Stomach (tissue), 8 donors: ENCODE measurements at regions not wholly inside any gene's neighbourhood (a gene's known extent, or its start where the extent isn't known, plus 50 kb on each side); places are given as distances from the start of the nearest gene placed in this dataset.

ENCODE experiments used
- DNase-seq, 2 donors: peaks; one replicate each; pipeline versions ENCODE4 v3.0.0 to v3.0.0-alpha.2; 2013 to 2019
- H3K27ac ChIP-seq, 5 donors: fragments of 200-600 bp in 4 of 5; sonication (generic) in 4 of 5; one replicate each; pipeline ENCODE4 v1.5.1; 2013 to 2019; ENCODE audit warnings: mild to moderate bottlenecking in 1 of 5, moderate library complexity in 1 of 5
- H3K27me3 ChIP-seq, 3 donors: fragments of 200-600 bp; sonication (generic); one replicate each; pipeline ENCODE4 v1.5.1; 2017 to 2019; ENCODE audit warnings: mixed run types in 1 of 3
- H3K36me3 ChIP-seq, 4 donors: fragments of 200-600 bp; sonication (generic); 1 replicate in 3 of 4; 2 replicates in 1 of 4; pipeline ENCODE4 v1.5.1; 2016 to 2019
- H3K4me1 ChIP-seq, 4 donors: fragments of 200-600 bp; sonication (generic); one replicate each; pipeline ENCODE4 v1.5.1; 2016 to 2019
- H3K4me3 ChIP-seq, 4 donors: fragments of 200-600 bp; sonication (generic) in 3 of 4; one replicate each; pipeline ENCODE4 v1.5.1; 2016 to 2019; ENCODE audit warnings: mild to moderate bottlenecking in 1 of 4
- H3K9me3 ChIP-seq, 4 donors: fragments of 200-600 bp; sonication (generic); one replicate each; pipeline ENCODE4 v1.5.1; 2016 to 2019
- CTCF ChIP-seq, 7 experiments: fragments of 450-650 bp in 4 of 7; fragments of 200-600 bp in 3 of 7; sonication (generic) in 3 of 7; IDR thresholded peaks; one replicate each; pipeline ENCODE4 v1.5.1; 2016 to 2019; ENCODE audit warnings: antibody characterized with exemption in 7 of 7, control low read depth in 2 of 7, mild to moderate bottlenecking in 1 of 7
- EP300 ChIP-seq: sonication (generic); formaldehyde crosslinking; IDR thresholded peaks from one replicate; pipeline ENCODE4 v1.6.1; 2017; ENCODE audit warnings: antibody characterized with exemption
- POLR2A ChIP-seq, 4 donors: fragments of 450-650 bp; IDR thresholded peaks; one replicate each; pipeline ENCODE4 v1.6.1; 2016; ENCODE audit warnings: antibody characterized with exemption in 4 of 4, control low read depth in 2 of 4, mild to moderate bottlenecking in 1 of 4, moderate library complexity in 1 of 4
- POLR2AphosphoS5 ChIP-seq, 3 donors: sonication (generic); formaldehyde crosslinking; IDR thresholded peaks; one replicate each; pipeline ENCODE4 v1.6.1; 2016; ENCODE audit warnings: antibody characterized with exemption in 3 of 3
- WGBS, 5 donors: extraction: QIAGEN DNeasy Blood & Tissue Kit in 3 of 5; methylation state at CpG; one replicate each; pipeline versions ENCODE4 v1.1.5 to v1.1.7; 2013 to 2018; 5-methylcytosine and 5-hydroxymethylcytosine counted together
- intact Hi-C: fragments of 100-400 bp; cut with DNase I; formaldehyde crosslinking; loops from one replicate; pipeline ENCODE4 v1.15.1; 2023; ENCODE audit warnings: low total_unique reads
- donor health status: healthy with polysubstance abuse.
- donor health status: Bipolar disorder and iron deficiency.
- donor health status: healthy.

- no peak overlapping the region for H3K27ac ChIP-seq
- TF ChIP-seq CTCF (IDR thresholded peaks at IDR 0.05) (no peak), EP300 (no peak), POLR2A (IDR thresholded peaks at IDR 0.05) (no peak), POLR2AphosphoS5 (IDR thresholded peaks at IDR 0.05) (no peak)
- no peak overlapping the region for H3K4me3 ChIP-seq
- whole genome bisulfite sequencing, 5 donors: 76 to 85% (median 80%) methylated on average over 7 of the region's 7 CpGs
- H3K9me3 ChIP-seq: peaks cover 0 to 11% (median 7%) of the 10 kb centered on the region in 4 donors
- peaks cover 0 to 4% (median 0%) of the 10 kb centered on the region in 3 donors for H3K27me3 ChIP-seq
- intact Hi-C loops: no loop called here
- H3K4me1 ChIP-seq: no peaks in the 10 kb centered on the region
- DNase-seq: no peak
- H3K36me3 ChIP-seq: no peaks in the 10 kb centered on the region
These were observed 139.8 kb downstream of the IRX2 start for GRCh38 chr5:2611659-2612058.

- Histone ChIP-seq H3K27me3 (peaks cover 0 to 4% (median 0%) of the 10 kb centered on the region in 3 donors), H3K4me3 (no peak overlapping the region), H3K4me1 (no peaks in the 10 kb centered on the region), H3K36me3 (no peaks in the 10 kb centered on the region), H3K9me3 (peaks cover 0 to 9% (median 7%) of the 10 kb centered on the region in 4 donors), H3K27ac (no peak overlapping the region)
- 88 to 94% (median 89%) methylated on average over 5 of the region's 5 CpGs for WGBS, 5 donors
- no peak for TF ChIP-seq CTCF (IDR thresholded peaks at IDR 0.05)
- TF ChIP-seq POLR2A (IDR thresholded peaks at IDR 0.05): no peak
- no peak for TF ChIP-seq POLR2AphosphoS5 (IDR thresholded peaks at IDR 0.05)
- no peak for TF ChIP-seq EP300
- intact Hi-C loops: no loop called here
- no peak for DNase-seq
These were observed 140.5 kb downstream of the IRX2 start for GRCh38 chr5:2610986-2611385.

- peaks cover 0 to 4% (median 0%) of the 10 kb centered on the region in 3 donors for H3K27me3 ChIP-seq
- TF ChIP-seq POLR2AphosphoS5 (IDR thresholded peaks at IDR 0.05) (no peak), EP300 (no peak), CTCF (IDR thresholded peaks at IDR 0.05) (no peak), POLR2A (IDR thresholded peaks at IDR 0.05) (no peak)
- WGBS, 5 donors: 66 to 83% (median 74%) methylated on average over 6 of the region's 6 CpGs
These were observed 143.1 kb downstream of the IRX2 start for GRCh38 chr5:2608391-2608790.

GRCh38 chr5:2607598-2607997 is 143.9 kb downstream of the IRX2 start:
- no peak for DNase-seq
- no peak overlapping the region for H3K4me3 ChIP-seq
- no peak overlapping the region for H3K27ac ChIP-seq
- H3K9me3 ChIP-seq: peaks cover 0 to 6% (median 2%) of the 10 kb centered on the region in 4 donors
- intact Hi-C loops: no loop called here
- H3K36me3 ChIP-seq: no peaks in the 10 kb centered on the region
- WGBS, 5 donors: 73 to 86% (median 76%) methylated on average over 6 of the region's 6 CpGs
- TF ChIP-seq POLR2A (IDR thresholded peaks at IDR 0.05) (no peak), POLR2AphosphoS5 (IDR thresholded peaks at IDR 0.05) (no peak), CTCF (IDR thresholded peaks at IDR 0.05) (no peak), EP300 (no peak)
- H3K27me3 ChIP-seq: peaks cover 0 to 4% (median 0%) of the 10 kb centered on the region in 3 donors
- no peaks in the 10 kb centered on the region for H3K4me1 ChIP-seq

More at GRCh38 chr5:2608391-2608790, 143.1 kb downstream of the IRX2 start:
- no peaks in the 10 kb centered on the region for H3K4me1 ChIP-seq
- H3K27ac ChIP-seq: no peak overlapping the region
- peaks cover 0 to 6% (median 2%) of the 10 kb centered on the region in 4 donors for H3K9me3 ChIP-seq
- DNase-seq: no peak
- no peak overlapping the region for H3K4me3 ChIP-seq
- H3K36me3 ChIP-seq: no peaks in the 10 kb centered on the region
- intact Hi-C loops: no loop called here
